Hindlimb muscle (tissue), 1 donor: ENCODE measurements at regions not wholly inside any gene's neighbourhood (a gene's known extent, or its start where the extent isn't known, plus 50 kb on each side); places are given as distances from the start of the nearest gene placed in this dataset.
"Not testable (repeated sequence)": the region's sequence is repeated elsewhere in the genome, so short reads cannot be mapped to it uniquely, and the experiment has no call there.

Experiments used
- DNase-seq: peaks from one replicate; pipeline ENCODE4 v3.0.0-alpha.2; 2013

DNA sequence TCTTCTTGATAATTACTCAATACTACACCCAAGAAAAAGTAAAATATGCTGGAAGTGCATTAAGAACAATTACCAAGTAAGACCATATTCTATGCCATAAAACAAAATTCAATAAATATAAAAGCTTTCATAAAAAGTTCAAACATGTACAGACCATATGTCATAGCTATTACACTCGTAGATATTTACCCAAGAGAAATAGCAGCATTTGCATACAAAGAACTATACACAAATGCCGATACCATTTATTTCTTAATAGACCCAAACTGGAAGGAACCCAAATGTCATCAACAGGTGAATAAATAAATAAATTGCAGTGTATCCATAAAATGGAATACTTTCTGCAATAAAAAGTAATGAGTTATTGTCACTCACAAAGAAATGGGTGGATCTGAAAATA, 78.3 kb upstream of the SLC16A7 start:
- DNase-seq, result no peak

DNA sequence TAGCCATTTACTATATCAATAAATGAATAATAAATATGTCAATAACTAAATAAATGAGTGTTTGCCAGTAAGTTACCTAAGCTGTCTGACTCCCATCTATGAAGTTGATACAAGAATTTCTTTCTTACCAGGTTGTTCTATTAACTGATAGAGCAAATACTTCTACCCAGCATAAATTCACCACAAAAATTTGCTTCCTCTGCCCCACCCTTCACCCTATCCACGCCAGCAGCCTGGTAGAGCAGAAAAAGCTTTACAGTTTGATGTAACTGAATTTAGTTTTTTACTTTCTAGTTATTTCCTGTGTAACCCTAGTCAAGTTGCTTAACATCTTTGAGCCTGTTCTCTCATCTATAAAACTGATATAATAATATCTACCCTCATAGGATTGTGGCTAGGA, 94.9 kb upstream of the SLC16A7 start:
- DNase-seq, result no peak

DNA sequence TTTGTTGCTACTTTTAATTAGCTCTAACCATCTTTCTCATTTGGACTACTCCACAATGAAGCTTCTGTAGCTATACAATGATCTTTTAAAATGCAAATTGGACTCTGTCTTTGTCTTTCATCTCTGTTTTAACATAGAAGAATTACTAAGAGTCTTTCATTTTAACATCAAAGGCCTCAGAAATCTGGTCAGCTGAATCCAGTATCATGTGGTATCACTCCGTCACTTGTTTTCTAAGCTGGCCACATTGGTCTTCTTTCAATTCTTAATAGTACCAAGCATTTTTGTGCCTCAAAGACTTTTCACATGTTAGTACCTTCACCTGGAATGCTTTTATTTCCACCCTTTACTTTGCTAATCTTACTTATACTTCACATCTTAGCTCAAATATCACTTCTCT, 95.5 kb upstream of the SLC16A7 start:
- no peak for DNase-seq

DNA sequence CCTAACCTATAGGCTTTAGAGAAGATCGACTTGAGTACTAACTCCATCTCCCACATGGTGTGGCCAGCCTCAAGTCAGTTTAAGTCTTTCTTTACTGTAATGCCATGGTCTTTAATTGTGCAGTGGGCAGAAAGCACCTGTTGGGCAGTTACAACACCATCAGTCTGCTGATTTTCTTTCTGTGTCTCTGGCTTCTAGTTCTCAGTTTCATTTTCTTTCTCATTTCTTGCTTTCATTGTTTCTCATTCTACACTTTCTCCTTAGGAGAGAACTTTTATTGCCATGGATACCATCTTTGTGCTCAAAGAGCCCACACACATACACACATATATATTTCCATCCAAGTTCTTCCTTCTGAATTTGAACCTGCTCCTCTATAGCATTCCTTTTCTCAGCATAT, 96.1 kb upstream of the SLC16A7 start:
- DNase-seq, result no peak

DNA sequence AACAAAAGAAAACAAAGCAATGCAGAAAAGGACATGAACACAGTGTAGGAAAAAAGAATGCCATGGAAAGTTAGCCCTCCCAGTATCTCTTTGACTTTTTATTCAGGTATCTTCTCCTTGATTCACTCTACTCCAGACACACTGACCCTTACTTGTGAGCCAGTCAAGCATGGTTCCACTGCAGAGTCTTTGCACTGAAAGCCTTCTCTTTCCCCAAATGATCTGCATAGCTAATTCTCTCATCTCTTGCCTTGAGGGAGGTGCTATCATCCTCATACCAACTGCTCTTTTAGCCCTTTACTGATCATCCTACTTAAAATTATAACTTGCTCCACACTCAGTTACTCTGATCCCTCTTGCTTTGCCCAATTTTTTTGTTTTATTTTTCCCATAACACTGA, 101.2 kb upstream of the SLC16A7 start:
- DNase-seq, result no peak

DNA sequence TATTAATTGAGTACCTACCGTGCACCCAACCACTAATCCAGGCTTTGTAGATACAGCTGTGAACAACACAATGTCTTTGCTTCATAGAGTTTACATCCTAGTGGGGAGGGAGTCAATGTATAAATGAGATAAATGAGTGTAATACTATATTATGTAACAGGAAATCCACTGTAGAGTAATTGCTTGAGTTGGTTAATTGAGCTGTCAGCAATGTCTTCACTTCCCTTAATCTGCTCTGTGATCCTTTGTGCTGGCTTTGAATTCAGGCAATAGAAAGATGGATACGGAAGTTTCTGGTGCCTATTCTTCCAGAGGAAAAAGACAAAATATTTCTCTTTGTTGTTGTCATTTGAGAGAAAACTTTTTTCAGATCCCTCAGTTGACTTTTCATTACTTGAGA, 104.0 kb upstream of the SLC16A7 start:
- DNase-seq, result no peak

DNA sequence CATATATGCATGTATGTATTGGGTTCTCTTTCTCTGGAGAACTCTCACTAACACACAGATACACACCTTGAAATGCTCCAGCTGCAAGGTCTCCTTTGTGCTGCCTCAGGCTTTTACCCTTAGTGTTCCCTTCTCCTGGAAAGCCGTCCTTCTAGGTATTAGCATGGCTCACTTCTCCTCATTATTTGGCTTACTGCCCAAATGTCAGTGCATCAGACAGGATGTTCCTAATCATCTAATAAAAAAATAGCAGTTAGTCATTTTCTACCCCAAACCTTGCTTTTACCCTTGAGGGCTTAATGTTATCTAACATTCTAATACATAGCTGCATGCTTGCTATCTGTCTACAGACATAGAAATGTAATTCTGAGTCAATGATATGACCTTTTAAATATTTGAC, 109.0 kb upstream of the SLC16A7 start:
- DNase-seq, result no peak

DNA sequence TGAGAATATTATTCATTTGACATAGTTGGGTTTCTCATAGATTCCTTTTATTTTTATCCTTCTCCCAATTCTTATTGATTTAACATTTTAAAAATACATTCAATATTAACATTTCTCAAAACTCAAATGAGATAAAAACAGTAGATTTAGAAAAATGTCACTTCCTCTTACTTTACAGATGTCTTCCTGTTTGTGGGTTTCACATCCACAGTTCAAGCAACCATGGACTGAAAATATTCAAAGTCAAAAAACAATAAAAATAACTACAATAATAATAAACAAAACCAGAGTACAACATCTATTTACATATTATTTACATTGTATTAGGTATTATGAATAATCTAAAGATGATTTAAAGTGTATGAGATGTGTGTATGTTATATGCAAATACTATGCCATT, 111.3 kb upstream of the SLC16A7 start:
- DNase-seq, result no peak

DNA sequence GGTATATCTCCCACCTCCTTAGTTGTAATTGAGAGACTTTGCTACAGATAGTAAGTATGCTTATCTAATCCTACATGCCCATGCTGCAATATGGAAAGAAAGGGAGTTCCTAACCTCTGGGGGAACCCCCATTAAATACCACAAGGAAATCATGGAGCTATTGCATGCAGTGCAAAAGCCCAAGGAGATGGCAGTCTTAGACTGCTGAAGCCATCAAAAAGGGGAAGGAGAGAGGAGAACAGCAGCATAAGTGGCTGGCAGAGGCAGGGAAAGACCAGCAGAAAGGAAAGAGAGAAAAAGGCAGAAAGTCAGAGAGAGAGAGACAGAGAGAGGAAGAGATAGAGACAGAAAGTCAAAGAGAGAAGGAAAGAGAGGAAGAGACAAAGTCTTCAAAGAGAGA, 121.6 kb upstream of the SLC16A7 start:
- not testable (repeated sequence) for DNase-seq

DNA sequence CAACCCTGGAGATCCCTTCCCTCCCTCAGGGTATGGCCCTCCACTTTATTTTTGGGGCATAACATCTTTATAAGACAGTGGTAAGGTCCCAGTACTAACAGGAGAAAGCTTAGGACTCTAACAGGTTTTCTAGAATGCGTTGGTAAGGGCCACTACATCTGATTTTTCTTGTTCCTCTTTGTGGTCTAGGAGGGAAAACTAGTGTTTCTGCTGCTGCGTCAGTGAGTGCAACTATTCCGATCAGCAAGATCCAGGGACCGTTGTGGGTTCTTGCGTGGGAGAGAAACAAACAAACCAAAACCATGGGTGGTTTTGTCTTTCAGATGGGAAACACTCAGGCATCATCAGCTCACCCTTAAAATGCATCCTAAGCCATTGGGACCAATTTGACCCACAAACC, 123.6 kb upstream of the SLC16A7 start:
- DNase-seq, result no peak

DNA sequence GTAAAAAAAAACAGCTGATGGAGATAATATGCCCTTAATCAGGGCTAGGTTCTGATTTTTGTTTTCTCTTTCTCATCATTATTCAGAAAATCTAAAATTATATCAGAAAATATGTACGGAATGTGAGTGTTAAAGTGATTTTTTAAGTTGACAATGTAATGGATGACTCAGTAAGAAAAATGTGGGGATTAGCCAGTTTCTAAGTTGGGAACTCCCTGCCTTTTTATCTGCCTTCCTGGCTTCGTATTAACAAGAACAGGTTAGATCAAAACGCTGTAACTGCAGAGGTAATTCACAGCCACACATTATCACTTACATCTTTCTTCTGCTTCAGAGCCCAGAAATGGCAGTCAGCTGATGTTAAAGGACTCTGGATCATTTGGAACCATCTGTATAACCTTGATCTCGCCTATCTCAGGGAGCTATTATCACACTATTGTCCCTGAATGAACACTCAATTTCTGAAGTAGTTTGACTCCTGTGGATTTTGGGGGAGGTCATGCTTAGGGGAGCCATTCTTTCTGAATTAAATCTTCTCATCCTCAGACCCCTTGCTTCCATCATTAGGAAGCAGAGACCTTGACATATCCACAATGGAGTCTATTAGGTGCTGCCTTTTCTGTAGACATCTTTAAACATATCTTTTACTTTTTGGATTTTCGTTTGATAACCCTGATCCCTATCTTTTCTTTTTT, 135.7 kb upstream of the SLC16A7 start:
- no peak for DNase-seq

DNA sequence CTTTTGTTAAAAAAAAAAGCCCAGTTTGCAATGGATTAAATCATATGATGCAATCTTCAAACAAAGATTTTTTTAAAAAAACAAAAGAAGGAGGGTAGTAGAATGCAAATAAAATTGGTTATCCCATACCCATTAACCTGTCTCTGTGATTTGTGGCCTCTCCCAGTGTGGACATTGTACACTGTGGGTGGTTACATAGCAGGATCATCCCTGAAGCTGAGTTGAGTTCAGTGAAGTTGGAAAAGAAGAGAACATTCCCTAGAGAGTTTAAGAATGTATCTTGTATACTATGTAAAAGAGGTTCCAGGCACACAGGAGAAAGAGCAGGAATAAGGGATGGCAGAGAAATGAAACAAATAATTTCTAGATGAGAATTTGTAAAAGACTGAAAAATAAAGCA, 142.4 kb upstream of the SLC16A7 start:
- DNase-seq, result no peak

DNA sequence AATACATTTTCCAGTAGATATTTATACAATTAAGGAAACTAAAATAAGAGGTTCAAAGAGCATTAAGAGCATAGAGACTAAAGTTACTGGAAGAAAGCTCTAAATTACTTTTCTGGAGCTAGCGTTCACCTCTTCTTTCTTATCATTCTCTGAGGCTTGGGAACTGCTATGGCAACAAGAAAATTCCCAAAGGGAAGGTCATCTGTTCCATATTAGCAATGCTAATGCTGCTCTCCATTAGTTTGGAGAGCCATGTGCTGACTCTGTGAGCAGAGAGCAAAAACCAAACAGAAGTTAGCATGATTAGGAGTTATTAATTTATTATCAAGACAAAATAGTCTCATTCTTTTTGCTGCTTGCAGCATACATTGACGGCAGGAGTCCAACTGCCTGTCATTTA, 143.1 kb upstream of the SLC16A7 start:
- no peak for DNase-seq

DNA sequence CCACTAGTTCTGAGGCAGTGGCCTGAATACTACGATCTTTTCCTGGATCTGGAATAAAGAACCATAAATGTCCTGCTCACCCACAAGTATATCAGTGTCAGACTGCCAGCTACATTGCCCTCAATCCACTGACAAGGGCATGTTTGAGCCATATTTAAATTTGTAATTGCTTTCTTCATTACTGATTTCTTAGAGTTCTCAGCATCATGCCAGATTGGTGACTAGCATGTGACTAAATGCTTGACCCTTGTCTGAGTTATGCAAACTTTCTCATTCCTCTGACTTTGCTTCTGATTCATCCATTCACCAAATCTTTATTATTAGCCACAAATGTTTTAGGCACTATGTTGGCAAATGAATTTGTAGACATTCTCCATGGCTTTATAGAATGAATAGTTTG, 143.6 kb upstream of the SLC16A7 start:
- no peak for DNase-seq

DNA sequence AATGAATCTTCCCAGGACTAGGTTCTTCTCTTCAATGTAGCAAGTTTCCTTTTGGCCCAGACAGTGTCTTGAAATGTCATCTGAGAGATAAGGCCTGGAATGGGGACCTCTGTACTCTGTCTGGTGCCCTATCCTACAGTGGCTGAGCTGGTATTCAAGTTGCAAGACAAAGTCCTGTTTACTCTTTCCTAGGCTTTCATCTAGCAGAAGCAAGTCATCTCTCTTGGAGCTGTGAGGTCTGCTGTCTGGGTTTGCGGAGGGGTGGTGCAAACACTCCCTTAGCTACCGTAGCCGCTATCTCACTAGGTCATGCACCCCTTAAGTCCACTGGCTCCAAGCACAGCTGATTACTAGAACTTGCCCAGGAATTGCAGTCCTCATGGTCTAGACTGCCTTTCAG, 149.7 kb upstream of the SLC16A7 start:
- DNase-seq, result no peak

DNA sequence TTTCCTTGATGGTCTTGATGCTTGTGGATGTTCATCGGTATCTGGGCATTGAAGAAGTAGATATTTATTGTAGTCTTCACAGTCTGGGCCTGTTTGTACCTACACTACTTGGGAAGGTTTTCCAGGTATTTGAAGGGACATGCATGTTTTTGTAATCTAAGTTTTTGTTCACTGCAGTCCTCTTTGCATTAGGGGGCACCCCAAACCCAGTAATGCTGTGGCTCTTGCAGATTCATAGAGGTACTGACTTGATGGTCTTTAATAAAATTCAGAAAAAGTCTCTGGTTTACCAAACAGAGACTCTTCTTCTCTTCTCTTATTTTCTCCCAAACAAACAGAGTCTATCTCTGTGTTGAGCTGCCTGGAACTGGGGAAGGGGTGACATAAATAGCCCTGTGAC, 150.9 kb upstream of the SLC16A7 start:
- no peak for DNase-seq

DNA sequence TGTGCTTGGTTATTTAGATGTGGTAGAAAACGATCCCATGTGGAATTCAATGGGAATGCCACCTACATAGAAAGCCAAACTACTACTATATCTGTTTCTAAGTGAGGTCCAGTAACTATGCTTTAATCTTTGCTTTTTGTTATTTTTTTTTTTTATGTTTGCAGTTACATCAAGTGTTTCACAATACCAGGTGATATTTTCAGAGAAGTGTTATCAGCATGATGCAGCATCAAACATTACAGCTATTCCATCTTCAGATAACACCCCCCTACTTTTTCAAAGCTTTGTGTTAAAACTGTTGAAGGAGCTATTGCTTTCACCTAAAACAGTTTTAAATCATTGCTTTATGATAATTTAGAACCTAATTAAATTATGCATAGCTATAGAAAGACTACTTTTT, 163.8 kb upstream of the SLC16A7 start:
- no peak for DNase-seq

DNA sequence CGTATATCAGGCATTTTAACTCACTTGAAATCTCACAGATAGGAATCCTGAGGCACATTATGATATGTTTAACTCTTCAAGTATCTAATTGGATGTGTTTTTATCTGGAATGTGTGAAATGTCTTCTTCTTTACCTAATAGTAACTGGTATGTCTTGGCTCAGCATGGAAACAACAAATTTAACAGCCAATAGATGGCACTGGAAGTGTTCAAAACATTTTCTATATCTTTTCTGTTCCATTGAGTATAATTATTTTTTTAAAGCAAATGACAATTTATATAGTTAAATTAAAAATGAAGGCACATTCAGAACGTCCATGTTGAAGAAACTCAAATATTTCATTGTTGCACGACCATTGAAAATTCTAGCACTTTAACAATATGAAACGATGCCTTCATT, 164.6 kb upstream of the SLC16A7 start:
- DNase-seq, result no peak

DNA sequence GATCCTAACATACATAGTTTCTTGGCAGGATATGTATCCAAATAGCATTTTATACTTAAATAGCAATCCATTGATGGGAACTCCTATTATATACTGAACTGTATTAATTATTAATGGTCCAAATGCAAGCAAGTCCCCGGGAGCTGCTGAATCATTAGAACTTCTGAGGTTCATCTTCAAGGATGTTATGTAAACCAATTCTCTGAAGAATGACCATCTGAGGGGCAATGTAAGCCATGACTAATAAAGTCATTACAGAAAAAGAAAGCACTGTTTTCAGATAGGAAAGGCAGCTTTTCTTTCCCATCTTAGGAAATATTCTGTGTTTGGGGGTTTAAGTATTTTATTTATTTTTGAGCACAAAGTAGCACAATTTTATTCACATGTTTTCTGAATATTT, 166.1 kb upstream of the SLC16A7 start:
- no peak for DNase-seq

DNA sequence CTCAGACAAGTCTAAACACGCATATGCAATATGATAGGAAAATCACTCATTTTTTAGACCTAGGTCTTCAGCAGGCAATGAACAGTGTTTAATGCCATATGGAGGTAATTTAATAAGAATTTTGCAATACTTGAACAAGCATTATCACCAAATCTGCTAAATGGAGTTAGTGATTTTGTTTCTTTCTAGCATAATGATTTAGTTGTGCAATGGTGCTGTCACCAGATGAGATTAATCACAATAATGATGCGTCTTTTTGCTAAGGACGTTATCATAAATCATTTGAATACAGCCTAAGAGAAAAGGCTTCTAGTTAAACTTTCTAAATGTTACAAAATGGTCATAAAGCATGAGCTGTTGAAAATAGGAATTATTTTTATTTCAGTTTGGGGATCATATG, 170.0 kb upstream of the SLC16A7 start:
- no peak for DNase-seq

DNA sequence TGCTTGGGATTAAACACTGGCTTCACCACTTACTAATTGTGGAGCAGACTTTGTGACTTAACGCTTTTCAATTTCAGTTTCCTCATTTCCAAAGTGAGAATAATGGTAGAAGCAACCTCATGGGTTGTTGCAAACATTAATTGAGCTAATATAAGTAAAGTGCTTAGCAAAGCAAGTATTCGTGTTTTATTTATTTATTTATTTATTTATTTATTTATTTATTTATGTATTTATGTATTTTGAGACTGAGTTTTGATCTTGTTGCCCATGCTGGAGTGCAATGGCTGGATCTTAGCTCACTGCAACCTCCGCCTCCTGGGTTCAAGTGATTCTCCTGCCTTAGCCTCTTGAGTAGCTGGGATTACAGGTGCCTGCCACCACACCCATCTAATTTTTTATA, 171.2 kb upstream of the SLC16A7 start:
- DNase-seq, result not testable (repeated sequence)

DNA sequence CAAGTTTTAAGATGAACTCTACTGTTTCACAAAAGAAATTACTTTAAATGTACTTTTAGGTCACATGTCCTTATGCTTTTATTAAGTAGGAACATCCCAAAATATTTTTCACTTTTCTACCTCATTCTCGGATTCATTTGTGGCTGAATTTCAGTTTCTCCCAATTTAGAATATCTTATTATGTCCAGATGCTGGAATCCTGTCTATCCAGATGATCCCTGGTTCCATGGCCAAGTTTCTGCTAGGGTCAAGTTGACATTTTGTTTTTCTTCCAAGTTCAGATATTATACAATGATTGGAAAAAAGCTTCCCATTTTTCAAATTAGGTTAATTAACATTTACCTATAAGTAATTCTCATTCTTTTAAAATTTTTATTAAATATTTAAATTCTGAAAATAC, 181.8 kb upstream of the SLC16A7 start:
- DNase-seq, result no peak

DNA sequence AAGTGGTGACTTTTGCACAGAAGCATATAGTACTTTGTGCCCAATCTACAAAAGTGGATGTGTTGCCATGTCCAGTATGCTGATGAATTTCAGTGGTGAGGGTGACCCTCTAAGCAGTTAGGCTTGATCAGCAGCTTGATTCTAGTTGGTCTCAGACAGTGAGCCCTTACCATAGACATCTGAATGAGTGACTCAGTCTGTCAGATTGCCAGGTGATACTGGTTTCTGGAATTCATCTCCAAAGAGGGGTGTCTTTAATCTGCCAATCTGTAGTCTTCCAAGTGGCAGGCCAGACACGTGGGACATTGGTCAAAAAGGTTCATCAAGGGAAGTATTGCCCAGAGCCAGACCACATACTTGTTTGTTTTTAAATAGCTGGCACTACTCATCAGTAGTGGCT, 187.4 kb upstream of the SLC16A7 start:
- no peak for DNase-seq

DNA sequence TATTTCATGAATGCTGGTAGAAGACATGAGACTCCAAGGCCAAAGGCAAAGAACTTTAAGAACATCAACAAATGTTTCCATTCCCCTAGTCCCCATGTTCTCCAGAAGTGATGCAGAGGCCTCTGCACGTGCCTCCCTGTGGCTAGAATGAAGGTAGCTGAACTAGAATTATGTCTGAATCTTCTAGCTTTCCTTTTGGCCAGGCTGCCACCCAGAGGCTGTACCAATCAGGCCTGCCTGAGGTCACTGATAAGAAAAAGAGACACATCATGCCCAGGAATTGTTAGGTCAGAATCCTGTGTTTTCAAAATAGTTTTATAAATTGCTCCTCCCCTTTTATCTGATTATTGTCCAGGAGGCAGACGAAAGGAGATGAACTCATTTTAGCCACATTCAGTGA, 188.0 kb upstream of the SLC16A7 start:
- no peak for DNase-seq

DNA sequence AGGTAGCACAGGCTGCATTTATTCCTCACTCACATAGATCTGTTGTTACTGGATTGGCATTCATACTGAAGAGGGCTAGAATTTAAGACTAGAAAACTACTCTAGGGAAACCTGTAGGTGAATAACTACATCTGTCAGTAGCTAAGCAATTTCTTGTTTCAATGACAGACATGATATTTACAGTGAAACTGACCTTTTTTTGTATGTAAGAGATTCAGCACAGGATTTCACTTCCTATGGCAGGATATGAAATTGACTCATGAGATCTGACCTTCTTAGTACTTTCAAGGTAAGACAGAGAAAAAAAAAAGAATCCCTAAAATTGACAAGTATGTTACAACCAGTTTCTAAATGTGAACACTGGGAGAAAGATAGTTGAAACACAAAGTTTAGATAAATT, 189.8 kb upstream of the SLC16A7 start:
- DNase-seq, result no peak
